Natural killer cell (primary cell): ENCODE measurements at regions not wholly inside any gene's neighbourhood (a gene's known extent, or its start where the extent isn't known, plus 50 kb on each side); places are given as distances from the start of the nearest gene placed in this dataset.

Experiments used
- ATAC-seq, 3 donors: fragments of 150-1000 bp in 2 of 3; fragments of 200-7000 bp in 1 of 3; cut with Tn5 transposase; 1 replicate in 1 of 3; 2 replicates in 2 of 3; pipeline ENCODE4 v1.10.0; 2021; ENCODE audit warnings: mild to moderate bottlenecking in 2 of 3, moderate library complexity in 2 of 3
- DNase-seq, 2 donors: peaks; one replicate each; pipeline versions ENCODE4 v3.0.0 to v3.0.0-alpha.2; 2013 to 2021; ENCODE audit warnings: mixed read lengths in 1 of 2
- H3K27ac ChIP-seq: one replicate; pipeline ENCODE4 v1.5.1; 2013; ENCODE audit warnings: mild to moderate bottlenecking, low read length
- H3K27me3 ChIP-seq: one replicate; pipeline ENCODE4 v1.6.1; 2013; ENCODE audit warnings: low read length; ENCODE audit not compliant: control insufficient read depth, insufficient read depth
- H3K36me3 ChIP-seq: one replicate; pipeline ENCODE4 v1.6.1; 2013; ENCODE audit warnings: low read length; ENCODE audit not compliant: control insufficient read depth, insufficient read depth
- H3K4me1 ChIP-seq: one replicate; pipeline ENCODE4 v1.6.1; 2013; ENCODE audit warnings: low read length; ENCODE audit not compliant: control insufficient read depth, insufficient read depth
- H3K4me3 ChIP-seq: one replicate; pipeline ENCODE4 v1.5.1; 2013; ENCODE audit warnings: low read length
- H3K9me3 ChIP-seq: one replicate; pipeline ENCODE4 v1.6.1; 2013; ENCODE audit warnings: low read length; ENCODE audit not compliant: control insufficient read depth, insufficient read depth
- H3K27ac Mint-ChIP-seq, 2 donors: one replicate each; pipeline ENCODE4 v1.8.0; 2022; ENCODE audit warnings: mild to moderate bottlenecking in 2 of 2, mixed read lengths in 2 of 2, moderate library complexity in 1 of 2
- H3K27me3 Mint-ChIP-seq, 2 donors: one replicate each; pipeline ENCODE4 v1.8.0; 2022; ENCODE audit warnings: low read depth in 2 of 2, mixed read lengths in 2 of 2
- H3K36me3 Mint-ChIP-seq: one replicate; pipeline ENCODE4 v1.8.0; 2022; ENCODE audit warnings: mixed read lengths
- H3K4me1 Mint-ChIP-seq, 2 donors: one replicate each; pipeline ENCODE4 v1.8.0; 2022; ENCODE audit warnings: mixed read lengths in 2 of 2
- H3K4me3 Mint-ChIP-seq: one replicate; pipeline ENCODE4 v1.8.0; 2022; ENCODE audit warnings: mild to moderate bottlenecking, moderate library complexity, mixed read lengths
- H3K9me3 Mint-ChIP-seq, 2 donors: one replicate each; pipeline ENCODE4 v1.8.0; 2022; ENCODE audit warnings: mixed read lengths in 2 of 2
- WGBS: methylation state at CpG from one replicate; pipeline ENCODE4 v1.1.7; 2013; ENCODE audit warnings: missing lambda C conversion rate; ENCODE audit not compliant: insufficient coverage; 5-methylcytosine and 5-hydroxymethylcytosine counted together
- intact Hi-C: fragments of 100-400 bp; cut with micrococcal nuclease; formaldehyde crosslinking; loops from one replicate; pipeline ENCODE4 v1.14.2; 2022
- TF ChIP-seq, protein P1 (sequence below): fragments of 200-600 bp; IDR thresholded peaks from one replicate; pipeline ENCODE4 v1.8.0; 2022; ENCODE audit warnings: antibody characterized with exemption

GRCh38 chr12:5189173-5189572 is 145.5 kb downstream of the KCNA5 start:
- DNase-seq: no peak
- Histone ChIP-seq H3K27ac (no peak overlapping the region), H3K9me3 (no peaks in the 10 kb centered on the region), H3K27me3 (no peaks in the 10 kb centered on the region), H3K36me3 (no peaks in the 10 kb centered on the region), H3K4me3 (no peak overlapping the region), H3K4me1 (no peaks in the 10 kb centered on the region)
- Mint-ChIP-seq H3K36me3 (no peaks in the 10 kb centered on the region), H3K27me3 (peaks cover 7 to 14% of the 10 kb centered on the region in 2 donors), H3K4me3 (no peak overlapping the region), H3K9me3 (no peaks in the 10 kb centered on the region), H3K27ac (no peak overlapping the region), H3K4me1 (no peaks in the 10 kb centered on the region)
- ATAC-seq: no peak
- intact Hi-C loops: no loop called here
- TF ChIP-seq, protein P1, sequence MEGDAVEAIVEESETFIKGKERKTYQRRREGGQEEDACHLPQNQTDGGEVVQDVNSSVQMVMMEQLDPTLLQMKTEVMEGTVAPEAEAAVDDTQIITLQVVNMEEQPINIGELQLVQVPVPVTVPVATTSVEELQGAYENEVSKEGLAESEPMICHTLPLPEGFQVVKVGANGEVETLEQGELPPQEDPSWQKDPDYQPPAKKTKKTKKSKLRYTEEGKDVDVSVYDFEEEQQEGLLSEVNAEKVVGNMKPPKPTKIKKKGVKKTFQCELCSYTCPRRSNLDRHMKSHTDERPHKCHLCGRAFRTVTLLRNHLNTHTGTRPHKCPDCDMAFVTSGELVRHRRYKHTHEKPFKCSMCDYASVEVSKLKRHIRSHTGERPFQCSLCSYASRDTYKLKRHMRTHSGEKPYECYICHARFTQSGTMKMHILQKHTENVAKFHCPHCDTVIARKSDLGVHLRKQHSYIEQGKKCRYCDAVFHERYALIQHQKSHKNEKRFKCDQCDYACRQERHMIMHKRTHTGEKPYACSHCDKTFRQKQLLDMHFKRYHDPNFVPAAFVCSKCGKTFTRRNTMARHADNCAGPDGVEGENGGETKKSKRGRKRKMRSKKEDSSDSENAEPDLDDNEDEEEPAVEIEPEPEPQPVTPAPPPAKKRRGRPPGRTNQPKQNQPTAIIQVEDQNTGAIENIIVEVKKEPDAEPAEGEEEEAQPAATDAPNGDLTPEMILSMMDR: no peak
- WGBS: 75% methylated on average over 4 of the region's 4 CpGs

- H3K4me1 ChIP-seq: no peaks in the 10 kb centered on the region
- Mint-ChIP-seq H3K27ac (no peak overlapping the region), H3K27me3 (peaks cover 8 to 14% of the 10 kb centered on the region in 2 donors), H3K4me3 (no peak overlapping the region), H3K4me1 (no peaks in the 10 kb centered on the region), H3K36me3 (no peaks in the 10 kb centered on the region), H3K9me3 (no peaks in the 10 kb centered on the region)
- no peak overlapping the region for H3K4me3 ChIP-seq
- ATAC-seq (no peak), DNase-seq (no peak)
- no peaks in the 10 kb centered on the region for H3K36me3 ChIP-seq
- no peak overlapping the region for H3K27ac ChIP-seq
- TF ChIP-seq, protein P1: no peak
- intact Hi-C loops: no loop called here
- H3K9me3 ChIP-seq: no peaks in the 10 kb centered on the region
- no peaks in the 10 kb centered on the region for H3K27me3 ChIP-seq
- WGBS: 74% methylated on average over 5 of the region's 6 CpGs
Measured at GRCh38 chr12:5191803-5192538, 148.3 kb downstream of the KCNA5 start.

- Mint-ChIP-seq H3K27me3 (peaks cover 8 to 14% of the 10 kb centered on the region in 2 donors), H3K27ac (no peak overlapping the region), H3K4me1 (no peaks in the 10 kb centered on the region), H3K36me3 (no peaks in the 10 kb centered on the region), H3K4me3 (no peak overlapping the region), H3K9me3 (no peaks in the 10 kb centered on the region)
- ATAC-seq (no peak), DNase-seq (no peak)
- Histone ChIP-seq H3K36me3 (no peaks in the 10 kb centered on the region), H3K27me3 (no peaks in the 10 kb centered on the region), H3K4me1 (no peaks in the 10 kb centered on the region), H3K27ac (no peak overlapping the region), H3K9me3 (no peaks in the 10 kb centered on the region), H3K4me3 (no peak overlapping the region)
- intact Hi-C loops: no loop called here
- 79% methylated on average over 1 of the region's 2 CpGs for WGBS
- TF ChIP-seq, protein P1: no peak
Measured at GRCh38 chr12:5192726-5193125, 149.0 kb downstream of the KCNA5 start.

GRCh38 chr12:5194306-5194705 is 150.6 kb downstream of the KCNA5 start:
- H3K27me3 Mint-ChIP-seq: peaks cover 15 to 21% of the 10 kb centered on the region in 2 donors
- intact Hi-C loops: no loop called here
- no peaks in the 10 kb centered on the region for H3K27me3 ChIP-seq

More at GRCh38 chr12:5194306-5194705, 150.6 kb downstream of the KCNA5 start:
- no peak for ATAC-seq
- Mint-ChIP-seq H3K9me3 (no peaks in the 10 kb centered on the region), H3K27ac (no peak overlapping the region), H3K36me3 (no peaks in the 10 kb centered on the region), H3K4me3 (no peak overlapping the region), H3K4me1 (no peaks in the 10 kb centered on the region)
- TF ChIP-seq, protein P1: no peak
- WGBS: 90% methylated on average over 1 of the region's 2 CpGs
- no peaks in the 10 kb centered on the region for H3K36me3 ChIP-seq
- H3K9me3 ChIP-seq: no peaks in the 10 kb centered on the region
- no peak overlapping the region for H3K4me3 ChIP-seq
- no peak for DNase-seq
- no peak overlapping the region for H3K27ac ChIP-seq
- no peaks in the 10 kb centered on the region for H3K4me1 ChIP-seq
